Smooth muscle cell (in vitro differentiated cells): ENCODE measurements at regions not wholly inside any gene's neighbourhood (a gene's known extent, or its start where the extent isn't known, plus 50 kb on each side); places are given as distances from the start of the nearest gene placed in this dataset.

Experiments used
- DNase-seq: peaks from one replicate; lab custom pipeline; 2025; ENCODE audit not compliant: unreplicated experiment; lab: John Stamatoyannopoulos, UW
- H2AFZ ChIP-seq: fragments of 200-600 bp; sonication (generic); 2 replicates; pipeline ENCODE4 v1.6.0; 2016; ENCODE audit warnings: antibody characterized with exemption, low read depth, mild to moderate bottlenecking
- H3F3A ChIP-seq: fragments of 200-600 bp; sonication (generic); 2 replicates; pipeline ENCODE4 v1.6.0; 2017; ENCODE audit warnings: antibody characterized with exemption, low read depth
- H3K27ac ChIP-seq: fragments of 200-600 bp; sonication (generic); 2 replicates; pipeline ENCODE4 v1.5.1; 2016; ENCODE audit warnings: low read depth, mild to moderate bottlenecking
- H3K27me3 ChIP-seq: fragments of 200-600 bp; sonication (generic); 2 replicates; pipeline ENCODE4 v1.6.1; 2016; ENCODE audit warnings: low read depth, mild to moderate bottlenecking
- H3K36me3 ChIP-seq: fragments of 200-600 bp; sonication (generic); 2 replicates; pipeline ENCODE4 v1.5.1; 2016; ENCODE audit warnings: low read depth
- H3K4me1 ChIP-seq: fragments of 200-600 bp; sonication (generic); 2 replicates; pipeline ENCODE4 v1.5.1; 2016; ENCODE audit warnings: low read depth
- H3K4me2 ChIP-seq: fragments of 200-600 bp; sonication (generic); 2 replicates; pipeline ENCODE4 v1.6.0; 2016; ENCODE audit warnings: mild to moderate bottlenecking
- H3K4me3 ChIP-seq: fragments of 200-600 bp; sonication (generic); 2 replicates; pipeline ENCODE4 v1.5.1; 2016; ENCODE audit warnings: mild to moderate bottlenecking
- H3K79me2 ChIP-seq: fragments of 200-600 bp; sonication (generic); 2 replicates; pipeline ENCODE4 v1.6.0; 2016; ENCODE audit warnings: low read depth, mild to moderate bottlenecking
- H3K9ac ChIP-seq: fragments of 200-600 bp; sonication (generic); 2 replicates; pipeline ENCODE4 v1.6.0; 2016; ENCODE audit warnings: low read depth
- H3K9me3 ChIP-seq: fragments of 200-600 bp; sonication (generic); replicated peaks from 2 replicates; pipeline ENCODE4 v1.5.1; 2016; ENCODE audit warnings: low read depth
- H4K20me1 ChIP-seq: fragments of 200-600 bp; sonication (generic); 2 replicates; pipeline ENCODE4 v1.6.0; 2016; ENCODE audit warnings: low read depth
- WGBS: methylation state at CpG from one replicate; pipeline ENCODE4 v1.1.7; 2016; ENCODE audit warnings: low lambda C conversion rate; 5-methylcytosine and 5-hydroxymethylcytosine counted together
- TF ChIP-seq, protein P1 (sequence below): fragments of 200-600 bp; sonication (generic); IDR thresholded peaks from 2 replicates; pipeline ENCODE4 v1.5.1; 2017; ENCODE audit warnings: borderline replicate concordance, mild to moderate bottlenecking, antibody characterized with exemption; ENCODE audit not compliant: insufficient read depth, poor library complexity, severe bottlenecking

DNA sequence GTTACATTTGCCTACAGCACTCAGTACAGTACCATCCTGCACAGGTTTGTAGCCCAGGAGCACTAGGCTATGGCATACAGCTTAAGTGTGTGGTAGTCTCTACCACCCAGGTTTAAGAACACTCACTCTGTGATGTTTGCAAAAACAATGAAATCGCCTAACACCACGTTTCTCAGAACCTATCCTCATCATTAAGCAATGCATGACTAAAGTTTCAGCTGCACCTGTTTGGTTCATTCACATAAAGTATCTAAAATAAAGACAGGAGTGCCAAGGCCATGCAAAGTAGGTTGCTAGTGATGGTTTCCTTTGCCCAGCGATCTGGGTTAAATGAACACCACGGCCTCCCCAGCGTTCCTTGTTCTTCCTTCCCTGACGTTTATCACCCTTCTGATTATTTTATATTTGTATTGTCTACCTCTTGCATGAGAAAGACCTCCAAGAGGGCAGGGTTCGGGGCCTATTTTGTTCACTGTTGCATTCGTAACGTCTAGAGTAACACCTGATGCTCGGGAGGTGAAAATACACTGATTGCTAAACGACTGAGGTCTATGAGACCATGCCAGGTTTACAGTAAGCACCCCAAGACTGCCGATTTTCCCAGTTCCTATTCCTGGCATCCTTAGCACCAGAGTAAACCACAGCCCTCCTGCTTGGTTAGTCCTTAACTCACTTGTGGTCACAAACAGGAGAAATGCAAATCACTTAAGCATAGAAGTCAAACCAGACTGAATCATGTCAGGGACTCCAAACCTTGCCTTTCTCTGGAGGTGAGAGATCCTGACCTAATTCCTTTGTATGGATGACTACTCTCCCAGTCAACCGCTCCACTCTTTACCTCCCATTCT, 204.1 kb upstream of the NFE2L3 start:
- Histone ChIP-seq H3K9ac (no peak overlapping the region), H3K79me2 (peaks cover 9% of the 10 kb centered on the region), H3F3A (peaks cover 7% of the 10 kb centered on the region), H2AFZ (no peak overlapping the region), H3K27me3 (no peaks in the 10 kb centered on the region), H3K4me3 (no peak overlapping the region), H4K20me1 (peaks cover 34% of the 10 kb centered on the region), H3K4me2 (no peak overlapping the region), H3K9me3 (no peaks in the 10 kb centered on the region), H3K4me1 (peaks cover 19% of the 10 kb centered on the region), H3K27ac (no peak overlapping the region), H3K36me3 (no peaks in the 10 kb centered on the region)
- TF ChIP-seq, protein P1, sequence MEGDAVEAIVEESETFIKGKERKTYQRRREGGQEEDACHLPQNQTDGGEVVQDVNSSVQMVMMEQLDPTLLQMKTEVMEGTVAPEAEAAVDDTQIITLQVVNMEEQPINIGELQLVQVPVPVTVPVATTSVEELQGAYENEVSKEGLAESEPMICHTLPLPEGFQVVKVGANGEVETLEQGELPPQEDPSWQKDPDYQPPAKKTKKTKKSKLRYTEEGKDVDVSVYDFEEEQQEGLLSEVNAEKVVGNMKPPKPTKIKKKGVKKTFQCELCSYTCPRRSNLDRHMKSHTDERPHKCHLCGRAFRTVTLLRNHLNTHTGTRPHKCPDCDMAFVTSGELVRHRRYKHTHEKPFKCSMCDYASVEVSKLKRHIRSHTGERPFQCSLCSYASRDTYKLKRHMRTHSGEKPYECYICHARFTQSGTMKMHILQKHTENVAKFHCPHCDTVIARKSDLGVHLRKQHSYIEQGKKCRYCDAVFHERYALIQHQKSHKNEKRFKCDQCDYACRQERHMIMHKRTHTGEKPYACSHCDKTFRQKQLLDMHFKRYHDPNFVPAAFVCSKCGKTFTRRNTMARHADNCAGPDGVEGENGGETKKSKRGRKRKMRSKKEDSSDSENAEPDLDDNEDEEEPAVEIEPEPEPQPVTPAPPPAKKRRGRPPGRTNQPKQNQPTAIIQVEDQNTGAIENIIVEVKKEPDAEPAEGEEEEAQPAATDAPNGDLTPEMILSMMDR: no peak
- DNase-seq: no peak
- WGBS: 89% methylated on average over 13 of the region's 13 CpGs

- no peak overlapping the region for H3K27ac ChIP-seq
- H3K27me3 ChIP-seq: no peaks in the 10 kb centered on the region
- under 1% methylated on average over 32 of the region's 32 CpGs for WGBS
- no peaks in the 10 kb centered on the region for H3K9me3 ChIP-seq
- TF ChIP-seq, protein P1: no peak
- peak overlapping the region; percentile 74 for H3K4me3 ChIP-seq
- no peaks in the 10 kb centered on the region for H3K36me3 ChIP-seq
- H3K79me2 ChIP-seq: peaks cover 9% of the 10 kb centered on the region
- no peak for DNase-seq
- H3K4me1 ChIP-seq: peaks cover 19% of the 10 kb centered on the region
- peak overlapping the region; percentile 95 for H3K4me2 ChIP-seq
- H2AFZ ChIP-seq: peak overlapping the region; percentile 10
- H3F3A ChIP-seq: peaks cover 7% of the 10 kb centered on the region
- peaks cover 34% of the 10 kb centered on the region for H4K20me1 ChIP-seq
- H3K9ac ChIP-seq: peak overlapping the region; percentile 63
Measured at GRCh38 chr7:25949736-25950487, 202.1 kb upstream of the NFE2L3 start.

DNA sequence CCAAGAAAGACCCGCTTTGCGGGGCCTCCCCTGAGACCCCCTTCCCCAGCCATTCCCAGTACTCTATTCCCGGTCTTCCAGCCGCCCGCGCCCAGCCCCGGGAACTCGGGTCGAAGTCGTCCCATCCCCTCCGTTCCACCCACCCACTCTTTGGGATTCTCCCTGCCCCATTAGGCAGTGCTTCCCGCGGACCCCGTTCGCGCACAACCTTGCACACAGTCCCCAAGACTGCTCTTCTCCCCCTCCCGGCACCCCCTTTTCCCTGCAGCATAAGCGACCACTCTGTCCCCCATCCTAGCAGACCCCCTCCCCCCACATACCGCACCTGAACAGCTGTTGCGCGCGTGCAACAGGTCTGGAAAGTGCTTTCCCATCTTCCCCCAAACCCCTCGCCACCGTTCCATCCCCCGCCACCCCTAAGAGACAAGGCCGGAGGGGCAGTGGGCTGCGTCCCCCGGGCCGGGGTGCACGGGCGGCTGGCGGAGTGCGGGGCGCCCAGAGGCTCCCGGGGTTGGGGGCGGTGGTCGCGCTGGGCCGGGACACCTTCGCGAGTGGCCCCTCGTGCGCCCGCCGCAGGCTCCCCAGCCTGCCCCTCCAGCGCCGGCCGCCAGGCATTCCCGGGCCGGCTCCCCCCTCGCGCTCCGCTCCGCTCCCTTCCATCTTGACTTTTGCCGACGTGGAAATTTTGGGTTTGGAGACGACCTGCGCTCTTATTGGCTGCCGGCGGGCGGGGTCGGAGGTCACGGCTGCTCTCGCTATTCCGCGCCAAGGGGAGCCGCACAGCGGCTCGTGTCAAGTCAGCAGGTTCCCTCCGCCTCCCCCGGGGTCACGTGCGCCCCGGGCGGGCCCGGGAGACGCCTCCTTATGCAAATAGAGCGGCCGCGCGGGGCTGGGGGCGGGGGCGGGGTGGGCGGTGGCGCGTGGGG, 201.2 kb upstream of the NFE2L3 start:
- Histone ChIP-seq H3K27ac (peak overlapping the region; percentile 2), H3K9me3 (no peaks in the 10 kb centered on the region), H3K79me2 (peaks cover 9% of the 10 kb centered on the region), H3K9ac (peak overlapping the region; percentile 63), H3K4me2 (peak overlapping the region; percentile 95), H3K36me3 (no peaks in the 10 kb centered on the region), H3K4me3 (peak overlapping the region; percentile 74), H3K4me1 (peaks cover 19% of the 10 kb centered on the region), H3K27me3 (no peaks in the 10 kb centered on the region), H4K20me1 (peaks cover 34% of the 10 kb centered on the region), H3F3A (peaks cover 7% of the 10 kb centered on the region), H2AFZ (peak overlapping the region; percentile 10)
- under 1% methylated on average over 50 of the region's 86 CpGs for WGBS
- TF ChIP-seq, protein P1: no peak
- DNase-seq: peak; percentile 71
